ENCODE measurements at regions not wholly inside any gene's neighbourhood (a gene's known extent, or its start where the extent isn't known, plus 50 kb on each side); places are given as distances from the start of the nearest gene placed in this dataset.

DNA sequence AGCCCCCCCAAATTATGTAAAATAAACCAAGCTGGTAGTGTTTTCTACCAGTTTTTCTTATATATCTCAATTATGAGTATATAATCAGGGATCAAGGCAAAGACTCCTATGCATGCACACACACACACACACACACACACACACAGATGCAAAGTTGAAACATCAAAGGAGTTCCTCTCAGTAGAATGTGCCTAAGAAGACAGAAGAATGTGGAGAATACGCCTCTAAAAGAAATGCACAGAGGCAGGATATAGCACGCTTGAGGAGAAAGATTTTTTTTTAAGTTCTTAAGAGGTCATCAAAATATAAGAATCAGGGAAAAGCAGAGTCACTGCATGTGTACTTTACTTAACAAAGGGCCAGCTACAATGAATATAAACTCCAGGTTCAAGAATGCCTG is 138.2 kb upstream of the CLEC14A start:
- POLR2A ChIA-PET (ENCODE audit: low non-redundant PET): no interaction called here
- H3K27ac ChIP-seq: no peak overlapping the region
- CTCF ChIA-PET: no interaction called here
- TF ChIP-seq, protein P1, sequence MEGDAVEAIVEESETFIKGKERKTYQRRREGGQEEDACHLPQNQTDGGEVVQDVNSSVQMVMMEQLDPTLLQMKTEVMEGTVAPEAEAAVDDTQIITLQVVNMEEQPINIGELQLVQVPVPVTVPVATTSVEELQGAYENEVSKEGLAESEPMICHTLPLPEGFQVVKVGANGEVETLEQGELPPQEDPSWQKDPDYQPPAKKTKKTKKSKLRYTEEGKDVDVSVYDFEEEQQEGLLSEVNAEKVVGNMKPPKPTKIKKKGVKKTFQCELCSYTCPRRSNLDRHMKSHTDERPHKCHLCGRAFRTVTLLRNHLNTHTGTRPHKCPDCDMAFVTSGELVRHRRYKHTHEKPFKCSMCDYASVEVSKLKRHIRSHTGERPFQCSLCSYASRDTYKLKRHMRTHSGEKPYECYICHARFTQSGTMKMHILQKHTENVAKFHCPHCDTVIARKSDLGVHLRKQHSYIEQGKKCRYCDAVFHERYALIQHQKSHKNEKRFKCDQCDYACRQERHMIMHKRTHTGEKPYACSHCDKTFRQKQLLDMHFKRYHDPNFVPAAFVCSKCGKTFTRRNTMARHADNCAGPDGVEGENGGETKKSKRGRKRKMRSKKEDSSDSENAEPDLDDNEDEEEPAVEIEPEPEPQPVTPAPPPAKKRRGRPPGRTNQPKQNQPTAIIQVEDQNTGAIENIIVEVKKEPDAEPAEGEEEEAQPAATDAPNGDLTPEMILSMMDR (conservative IDR thresholded peaks at IDR 0.05; ENCODE audit: low read depth): no peak
- DNase-seq (ENCODE audit: low spot score): no peak

DNA sequence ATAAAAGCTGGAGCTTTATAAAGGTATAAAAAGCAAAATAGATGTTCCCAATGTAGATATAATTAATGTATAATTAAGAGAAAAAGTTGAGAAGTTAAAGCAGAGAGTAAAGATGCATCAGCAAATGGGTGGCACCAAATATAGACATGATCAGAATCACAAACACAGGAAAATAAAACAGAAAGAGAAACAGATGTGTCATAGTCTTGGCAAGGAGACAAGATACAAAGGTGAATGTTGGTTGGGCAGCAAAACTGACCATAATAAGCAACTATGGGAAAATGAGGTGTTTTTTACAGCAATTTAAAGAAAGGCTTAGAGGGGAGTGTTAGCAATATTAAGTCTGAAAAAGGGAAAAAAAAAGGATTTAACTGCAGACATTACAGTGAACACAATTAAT is 135.4 kb upstream of the CLEC14A start:
- ChIA-PET CTCF (no interaction called here), POLR2A (ENCODE audit: low non-redundant PET) (no interaction called here)
- DNase-seq (ENCODE audit: low spot score): no peak
- TF ChIP-seq, protein P1 (conservative IDR thresholded peaks at IDR 0.05; ENCODE audit: low read depth): no peak
- H3K27ac ChIP-seq: no peak overlapping the region

DNA sequence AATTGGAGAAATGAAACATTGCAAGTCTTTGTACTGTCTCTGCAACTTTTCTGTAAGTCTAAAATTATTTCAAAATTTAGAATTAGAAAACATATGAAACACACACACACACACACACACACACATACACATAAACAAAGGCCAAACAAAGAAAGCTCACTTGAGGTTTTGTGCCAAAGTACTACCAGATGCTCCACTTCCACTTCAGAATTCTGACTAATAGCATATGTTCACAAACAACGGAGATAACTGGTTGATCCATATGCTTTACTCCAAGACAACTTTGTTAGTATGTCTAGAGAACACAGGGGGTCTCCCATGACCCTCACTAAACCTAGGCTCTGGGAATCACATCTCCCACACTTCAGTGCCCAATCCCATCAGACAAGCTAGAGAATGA is 133.8 kb upstream of the CLEC14A start:
- ChIA-PET CTCF (no interaction called here), POLR2A (ENCODE audit: low non-redundant PET) (no interaction called here)
- TF ChIP-seq, protein P1 (conservative IDR thresholded peaks at IDR 0.05; ENCODE audit: low read depth): no peak
- no peak for DNase-seq (ENCODE audit: low spot score)
- H3K27ac ChIP-seq: no peak overlapping the region

DNA sequence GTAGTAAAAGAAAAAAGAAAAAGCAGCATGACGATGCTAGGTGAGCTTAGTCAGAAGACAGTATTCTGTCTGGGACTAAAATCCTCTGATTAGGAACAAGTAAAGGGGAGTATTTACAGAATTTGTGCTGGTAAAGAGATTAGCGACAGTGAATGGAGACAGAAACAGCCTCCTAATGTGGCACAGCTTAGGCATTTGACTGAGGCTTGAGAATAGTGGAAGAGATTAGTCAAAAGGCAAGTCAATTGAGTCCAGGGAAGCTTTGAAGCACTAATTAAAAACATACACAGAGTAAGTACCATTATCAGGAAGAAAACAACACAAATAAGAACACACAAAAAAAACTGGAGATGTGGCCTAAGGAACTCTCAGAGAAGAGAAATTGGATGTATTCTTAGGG is 131.9 kb upstream of the CLEC14A start:
- H3K27ac ChIP-seq: no peak overlapping the region
- ChIA-PET POLR2A (ENCODE audit: low non-redundant PET) (no interaction called here), CTCF (no interaction called here)
- DNase-seq (ENCODE audit: low spot score): no peak
- TF ChIP-seq, protein P1 (conservative IDR thresholded peaks at IDR 0.05; ENCODE audit: low read depth): no peak

DNA sequence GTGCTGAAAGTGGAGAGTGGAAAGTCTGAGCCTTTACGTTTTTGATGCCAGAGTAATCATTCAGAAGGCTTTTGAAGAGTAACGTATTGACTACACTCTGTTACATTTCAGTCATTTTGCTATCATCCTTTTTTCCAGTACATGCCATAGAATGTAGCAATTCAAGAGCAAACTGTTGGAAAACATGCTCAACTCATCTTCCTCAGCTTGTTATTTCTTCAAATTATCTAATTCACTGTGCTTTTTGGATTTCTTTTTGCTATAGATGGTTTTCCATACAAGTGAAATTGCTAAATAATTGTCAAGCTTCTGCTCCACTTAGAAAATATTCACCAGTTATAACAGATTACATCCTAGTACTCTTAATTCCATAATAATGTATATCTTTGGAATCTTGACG is 129.9 kb upstream of the CLEC14A start:
- ChIA-PET CTCF (no interaction called here), POLR2A (ENCODE audit: low non-redundant PET) (no interaction called here)
- TF ChIP-seq, protein P1 (conservative IDR thresholded peaks at IDR 0.05; ENCODE audit: low read depth): no peak
- H3K27ac ChIP-seq: no peak overlapping the region
- DNase-seq (ENCODE audit: low spot score): no peak

DNA sequence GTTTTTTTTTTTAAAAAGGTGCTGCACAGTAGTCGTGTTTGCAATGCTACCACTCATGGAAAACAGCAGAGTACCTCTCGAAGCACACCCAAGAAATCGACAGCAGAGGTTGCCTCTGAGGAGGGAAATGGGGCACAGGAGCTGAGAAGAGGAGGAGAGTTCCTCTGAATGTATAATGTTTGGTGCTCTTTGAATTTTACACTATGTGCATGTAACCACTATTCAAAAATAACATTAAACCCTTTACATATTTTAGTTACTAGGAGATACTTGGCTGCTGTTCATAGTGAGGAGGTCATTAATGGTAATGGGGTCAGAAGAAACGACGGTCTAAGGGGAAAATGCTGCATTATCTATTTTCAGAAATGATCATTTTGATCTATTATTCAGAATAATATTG is 129.4 kb upstream of the CLEC14A start:
- POLR2A ChIA-PET (ENCODE audit: low non-redundant PET): no interaction called here
- TF ChIP-seq, protein P1 (conservative IDR thresholded peaks at IDR 0.05; ENCODE audit: low read depth): no peak
- CTCF ChIA-PET: no interaction called here
- H3K27ac ChIP-seq: no peak overlapping the region
- no peak for DNase-seq (ENCODE audit: low spot score)

DNA sequence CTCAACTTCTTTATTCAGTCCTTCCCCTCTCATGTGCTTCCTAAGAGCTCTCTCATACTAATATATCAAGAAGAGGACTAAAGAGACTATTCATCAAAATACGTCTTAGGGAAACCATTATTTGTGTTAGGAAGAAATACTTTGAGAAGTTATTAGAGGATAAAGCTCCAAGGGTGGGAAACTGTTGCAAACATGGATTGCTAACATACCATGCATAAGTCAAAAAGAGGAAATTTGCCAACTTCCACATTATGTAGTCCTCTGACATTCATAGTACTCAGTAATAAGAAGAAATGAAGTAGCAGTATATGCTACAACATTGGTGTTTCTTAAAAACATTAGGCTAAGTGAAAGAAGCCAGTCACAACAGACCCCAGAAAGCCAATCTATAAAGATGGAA is 128.8 kb upstream of the CLEC14A start:
- H3K27ac ChIP-seq: no peak overlapping the region
- ChIA-PET POLR2A (ENCODE audit: low non-redundant PET) (no interaction called here), CTCF (no interaction called here)
- DNase-seq (ENCODE audit: low spot score): no peak
- TF ChIP-seq, protein P1 (conservative IDR thresholded peaks at IDR 0.05; ENCODE audit: low read depth): no peak
